ENCODE measurements at regions not wholly inside any gene's neighbourhood (a gene's known extent, or its start where the extent isn't known, plus 50 kb on each side); places are given as distances from the start of the nearest gene placed in this dataset.
A peak's percentile ranks its signal among the peaks of the same experiment; 100 is the strongest.

- DNase-seq, result peak in 2 of 42 donors; percentile 37 to 65
- intact Hi-C loops (cut with DNase I), result no loop called here
These were observed 76.4 kb upstream of the MGAT5 start for GRCh38 chr2:134177351-134177931.

- no peak for DNase-seq
- intact Hi-C loops (cut with DNase I), result no loop called here
These were observed 75.6 kb upstream of the MGAT5 start for GRCh38 chr2:134178138-134178877.

GRCh38 chr2:134181219-134181618, 72.7 kb upstream of the MGAT5 start:
- no peak for DNase-seq
- intact Hi-C loops (cut with DNase I), result no loop called here

GRCh38 chr2:134183679-134184078, 70.2 kb upstream of the MGAT5 start:
- intact Hi-C loops (cut with DNase I), result no loop called here
- peak in 10 of 42 donors; percentile 15 to 63 (median 30) for DNase-seq

GRCh38 chr2:134185639-134186038, 68.2 kb upstream of the MGAT5 start:
- intact Hi-C loops (cut with DNase I), result no loop called here
- no peak for DNase-seq

- DNase-seq, result no peak
- intact Hi-C loops (cut with DNase I), result no loop called here
These were observed 64.7 kb upstream of the MGAT5 start for GRCh38 chr2:134189009-134189720.

- DNase-seq, result peak in 1 of 42 donors; percentile 31
- intact Hi-C loops (cut with DNase I), result no loop called here
These were observed 63.6 kb upstream of the MGAT5 start for GRCh38 chr2:134190062-134190806.

- intact Hi-C loops (cut with DNase I), result no loop called here
These were observed 63.1 kb upstream of the MGAT5 start for GRCh38 chr2:134190807-134191203.

GRCh38 chr2:134191835-134192234, 62.0 kb upstream of the MGAT5 start:
- no peak for DNase-seq
- intact Hi-C loops (cut with DNase I), result no loop called here

More at GRCh38 chr2:134190807-134191203, 63.1 kb upstream of the MGAT5 start:
- peak in 18 of 42 donors; percentile 11 to 66 (median 30) for DNase-seq

GRCh38 chr2:134193006-134193405, 60.9 kb upstream of the MGAT5 start:
- no peak for DNase-seq
- intact Hi-C loops (cut with DNase I), result no loop called here

- no peak for DNase-seq
- intact Hi-C loops (cut with DNase I), result no loop called here
These were observed 59.4 kb upstream of the MGAT5 start for GRCh38 chr2:134194519-134194918.

- DNase-seq, result no peak
- intact Hi-C loops (cut with DNase I), result no loop called here
These were observed 58.5 kb upstream of the MGAT5 start for GRCh38 chr2:134195341-134195740.

- intact Hi-C loops (cut with DNase I), result no loop called here
- DNase-seq, result no peak
These were observed 56.4 kb upstream of the MGAT5 start for GRCh38 chr2:134197445-134197844.

- intact Hi-C loops (cut with DNase I), result no loop called here
- no peak for DNase-seq
These were observed 55.8 kb upstream of the MGAT5 start for GRCh38 chr2:134198006-134198634.

GRCh38 chr2:134199123-134199522, 54.7 kb upstream of the MGAT5 start:
- intact Hi-C loops (cut with DNase I), result no loop called here
- DNase-seq, result no peak

GRCh38 chr2:134200036-134200618, 53.7 kb upstream of the MGAT5 start:
- peak in 1 of 42 donors; percentile 34 for DNase-seq
- intact Hi-C loops (cut with DNase I), result no loop called here

- intact Hi-C loops (cut with DNase I), result no loop called here
- DNase-seq, result no peak
These were observed 52.3 kb upstream of the MGAT5 start for GRCh38 chr2:134201533-134201932.

GRCh38 chr2:134202371-134202770, 51.5 kb upstream of the MGAT5 start:
- intact Hi-C loops (cut with DNase I), result no loop called here
- peak in 4 of 42 donors; percentile 23 to 56 (median 32) for DNase-seq

- intact Hi-C loops (cut with DNase I), result no loop called here
- DNase-seq, result no peak
These were observed 50.7 kb upstream of the MGAT5 start for GRCh38 chr2:134203175-134203574.

All from head of caudate nucleus (tissue), 42 donors.